Skeletal muscle satellite cell (primary cell): ENCODE measurements at regions not wholly inside any gene's neighbourhood (a gene's known extent, or its start where the extent isn't known, plus 50 kb on each side); places are given as distances from the start of the nearest gene placed in this dataset.

Experiments
- H3K27me3 ChIP-seq: 2 replicates; pipeline ENCODE4 v1.7.0; 2013; ENCODE audit warnings: low read length; ENCODE audit not compliant: control insufficient read depth, insufficient read depth
- H3K36me3 ChIP-seq: 2 replicates; pipeline ENCODE4 v1.7.0; 2013; ENCODE audit warnings: mild to moderate bottlenecking, control low read depth, low read length; ENCODE audit not compliant: insufficient read depth
- H3K4me1 ChIP-seq: 2 replicates; pipeline ENCODE4 v1.7.0; 2013; ENCODE audit warnings: low read length; ENCODE audit not compliant: control insufficient read depth, insufficient read depth
- H3K4me2 ChIP-seq: 2 replicates; pipeline ENCODE4 v1.7.0; 2013; ENCODE audit warnings: mild to moderate bottlenecking, low read length
- H3K4me3 ChIP-seq: 2 replicates; pipeline ENCODE4 v1.7.0; 2013; ENCODE audit warnings: low read length
- H3K9ac ChIP-seq: 2 replicates; pipeline ENCODE4 v1.7.0; 2013; ENCODE audit warnings: mild to moderate bottlenecking, low read depth, low read length, moderate library complexity
- H3K9me3 ChIP-seq: replicated peaks from 2 replicates; pipeline ENCODE4 v1.7.0; 2013; ENCODE audit warnings: mild to moderate bottlenecking, control low read depth, low read length

DNA sequence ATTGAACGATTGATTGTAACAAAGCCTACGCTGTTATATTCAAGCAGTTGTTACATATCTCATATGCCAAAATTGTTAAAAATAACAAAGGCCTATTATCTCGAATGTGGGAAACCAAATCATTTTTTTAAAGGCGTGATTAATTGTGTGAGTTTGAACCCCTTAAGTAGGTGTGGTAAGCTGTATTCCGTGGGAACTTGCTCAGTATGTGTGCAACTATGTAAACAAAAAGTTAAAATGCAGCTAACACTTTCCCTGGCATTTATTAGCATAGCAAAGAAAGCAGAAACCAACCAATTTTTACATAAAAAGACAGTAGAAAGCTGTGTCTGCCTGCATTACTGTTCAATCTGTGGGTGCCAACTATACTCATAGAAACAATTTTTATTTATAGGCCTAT is 166.0 kb upstream of the HAND2 start:
- no peak overlapping the region for H3K4me3 ChIP-seq
- H3K4me2 ChIP-seq = no peak overlapping the region
- no peaks in the 10 kb centered on the region for H3K27me3 ChIP-seq
- H3K9me3 ChIP-seq = no peaks in the 10 kb centered on the region
- H3K36me3 ChIP-seq = no peaks in the 10 kb centered on the region
- H3K4me1 ChIP-seq = no peaks in the 10 kb centered on the region
- no peak overlapping the region for H3K9ac ChIP-seq

DNA sequence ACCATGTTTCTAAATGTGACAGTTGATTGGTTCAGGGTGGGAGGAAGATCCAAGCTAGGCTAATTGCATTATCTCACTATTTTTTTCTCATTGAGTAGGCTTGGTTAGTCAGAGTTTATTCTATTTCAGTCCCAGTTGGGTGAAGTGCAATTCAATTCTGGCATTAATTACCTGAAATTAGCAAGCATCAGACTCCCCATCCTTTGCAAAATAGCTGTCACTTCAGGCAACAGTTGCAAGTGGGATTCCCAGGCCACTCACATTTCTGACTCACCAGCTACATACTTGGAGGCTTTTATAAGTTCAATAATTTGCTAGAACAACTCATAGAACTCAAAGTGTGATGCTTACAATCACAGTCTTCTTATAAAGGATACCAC is 155.8 kb upstream of the HAND2 start:
- Histone ChIP-seq H3K36me3 (no peaks in the 10 kb centered on the region), H3K4me3 (no peak overlapping the region), H3K9ac (no peak overlapping the region), H3K27me3 (peaks cover 5% of the 10 kb centered on the region), H3K4me1 (no peaks in the 10 kb centered on the region), H3K4me2 (no peak overlapping the region), H3K9me3 (no peaks in the 10 kb centered on the region)

DNA sequence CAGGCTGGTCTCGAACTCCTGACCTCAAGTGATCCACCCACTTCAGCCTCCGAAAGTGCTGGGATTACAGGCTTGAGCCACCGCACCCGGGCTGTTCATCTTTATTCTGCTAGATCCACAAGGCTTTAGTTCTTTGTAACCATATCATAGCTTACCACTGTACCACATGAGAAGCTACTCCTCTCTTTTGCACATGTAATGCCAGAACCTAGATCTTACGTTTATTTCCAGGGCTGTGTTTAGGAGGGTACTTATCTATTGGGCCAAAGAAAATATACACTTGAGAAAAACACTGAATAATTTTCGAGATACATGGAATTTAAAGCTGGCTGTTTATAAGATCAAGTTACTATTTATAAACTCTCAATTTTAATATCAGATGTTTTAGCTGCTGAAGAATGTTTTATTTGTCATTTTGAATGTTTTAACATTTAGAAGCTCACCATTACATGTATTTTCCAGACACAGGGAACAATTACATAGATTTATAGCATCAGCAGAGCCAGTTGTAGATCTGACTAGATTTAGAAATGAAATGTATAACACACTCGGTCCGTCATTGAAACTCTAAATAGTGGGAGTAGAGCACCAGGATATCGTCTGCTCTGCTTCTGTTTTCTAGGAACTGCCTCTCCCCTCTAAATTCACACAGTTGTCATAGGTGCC is 155.3 kb upstream of the HAND2 start:
- Histone ChIP-seq H3K36me3 (no peaks in the 10 kb centered on the region), H3K27me3 (peaks cover 5% of the 10 kb centered on the region), H3K4me2 (no peak overlapping the region), H3K9me3 (no peaks in the 10 kb centered on the region), H3K4me1 (no peaks in the 10 kb centered on the region), H3K9ac (no peak overlapping the region), H3K4me3 (no peak overlapping the region)

DNA sequence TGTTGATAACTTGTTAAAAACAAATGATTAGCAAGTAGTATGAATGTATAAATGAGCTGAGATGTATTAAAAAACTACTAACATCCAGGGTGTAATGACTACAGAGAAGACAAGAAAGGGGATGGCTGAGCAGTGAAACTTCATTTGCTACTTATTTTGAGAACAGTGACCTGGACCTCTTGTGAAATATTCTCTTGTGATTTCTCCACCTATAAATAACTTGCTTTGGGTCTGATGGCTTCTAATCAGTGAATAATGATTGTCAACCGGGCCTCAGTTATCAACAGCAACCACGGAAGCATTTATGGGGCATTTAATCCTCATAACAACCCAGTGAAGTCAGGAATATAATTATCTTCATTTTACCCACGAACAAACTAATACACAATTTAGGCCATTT is 154.2 kb upstream of the HAND2 start:
- Histone ChIP-seq H3K4me1 (no peaks in the 10 kb centered on the region), H3K27me3 (peaks cover 5% of the 10 kb centered on the region), H3K4me2 (no peak overlapping the region), H3K4me3 (no peak overlapping the region), H3K36me3 (no peaks in the 10 kb centered on the region), H3K9ac (no peak overlapping the region), H3K9me3 (no peaks in the 10 kb centered on the region)

DNA sequence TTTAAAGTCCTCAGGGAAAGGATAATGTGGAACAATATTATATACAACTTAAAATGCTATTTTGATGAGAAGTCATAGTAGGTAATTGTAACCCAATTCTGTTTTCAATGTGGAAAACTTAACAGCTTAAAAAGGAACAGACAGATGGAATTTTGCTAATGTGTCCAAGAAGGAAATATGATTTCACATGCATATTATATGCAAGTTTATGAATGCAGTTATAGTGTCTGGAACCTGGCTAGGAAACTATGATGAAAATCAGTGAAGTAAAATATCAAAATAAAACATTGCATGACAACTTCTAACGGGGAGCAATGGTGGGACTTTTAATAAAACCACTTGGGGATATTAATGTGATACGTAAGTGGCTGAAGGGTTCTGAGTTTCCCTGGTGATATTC is 152.6 kb upstream of the HAND2 start:
- H3K9me3 ChIP-seq = no peaks in the 10 kb centered on the region

DNA sequence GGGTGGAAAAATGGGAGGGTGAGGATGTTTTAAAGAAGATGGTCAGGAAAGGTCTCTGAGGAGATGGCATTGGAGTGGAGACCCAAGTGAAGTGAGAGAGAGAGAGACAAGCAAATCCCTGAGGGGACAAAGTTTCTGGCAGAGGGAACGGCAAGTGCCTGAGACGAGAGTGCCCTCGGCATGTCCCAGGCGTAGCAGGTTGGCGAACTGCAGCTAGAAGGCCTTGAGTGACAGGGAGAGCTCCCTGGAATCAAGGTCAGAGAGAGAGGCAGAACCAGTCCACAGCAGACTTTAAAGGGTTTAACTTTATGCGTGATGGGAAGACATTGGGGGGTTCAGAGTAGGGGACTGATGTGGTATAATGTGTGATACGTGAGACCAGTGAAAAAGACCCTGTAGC is 150.2 kb upstream of the HAND2 start:
- Histone ChIP-seq H3K4me3 (no peak overlapping the region), H3K9ac (no peak overlapping the region), H3K4me1 (no peaks in the 10 kb centered on the region), H3K4me2 (no peak overlapping the region), H3K27me3 (peaks cover 5% of the 10 kb centered on the region), H3K36me3 (no peaks in the 10 kb centered on the region), H3K9me3 (no peaks in the 10 kb centered on the region)

More for the DNA sequence above, 152.6 kb upstream of the HAND2 start:
- H3K4me1 ChIP-seq = no peaks in the 10 kb centered on the region
- no peaks in the 10 kb centered on the region for H3K36me3 ChIP-seq
- no peak overlapping the region for H3K9ac ChIP-seq
- peaks cover 5% of the 10 kb centered on the region for H3K27me3 ChIP-seq
- H3K4me3 ChIP-seq = no peak overlapping the region
- H3K4me2 ChIP-seq = no peak overlapping the region

DNA sequence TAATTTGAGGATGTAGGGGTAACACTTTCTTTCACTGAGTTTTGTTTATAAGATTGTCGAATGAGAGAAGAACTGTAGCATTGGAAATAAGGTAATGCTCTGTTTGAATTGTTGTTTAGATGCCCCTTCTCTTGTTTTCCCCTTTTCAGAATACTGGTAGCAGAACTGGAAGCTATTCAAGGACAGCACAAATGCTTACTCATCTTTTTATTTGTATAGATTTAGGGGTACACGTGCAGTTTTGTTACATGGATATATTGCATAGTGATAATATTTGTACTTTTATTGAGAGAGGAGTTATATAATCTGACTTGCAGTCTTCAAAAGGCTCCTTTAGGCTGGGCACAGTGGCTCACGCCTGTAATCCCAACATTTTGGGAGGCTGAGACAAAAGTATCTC is 145.4 kb upstream of the HAND2 start:
- Histone ChIP-seq H3K36me3 (no peaks in the 10 kb centered on the region), H3K4me1 (no peaks in the 10 kb centered on the region), H3K9me3 (no peaks in the 10 kb centered on the region), H3K9ac (no peak overlapping the region), H3K4me2 (no peak overlapping the region), H3K4me3 (no peak overlapping the region), H3K27me3 (no peaks in the 10 kb centered on the region)

DNA sequence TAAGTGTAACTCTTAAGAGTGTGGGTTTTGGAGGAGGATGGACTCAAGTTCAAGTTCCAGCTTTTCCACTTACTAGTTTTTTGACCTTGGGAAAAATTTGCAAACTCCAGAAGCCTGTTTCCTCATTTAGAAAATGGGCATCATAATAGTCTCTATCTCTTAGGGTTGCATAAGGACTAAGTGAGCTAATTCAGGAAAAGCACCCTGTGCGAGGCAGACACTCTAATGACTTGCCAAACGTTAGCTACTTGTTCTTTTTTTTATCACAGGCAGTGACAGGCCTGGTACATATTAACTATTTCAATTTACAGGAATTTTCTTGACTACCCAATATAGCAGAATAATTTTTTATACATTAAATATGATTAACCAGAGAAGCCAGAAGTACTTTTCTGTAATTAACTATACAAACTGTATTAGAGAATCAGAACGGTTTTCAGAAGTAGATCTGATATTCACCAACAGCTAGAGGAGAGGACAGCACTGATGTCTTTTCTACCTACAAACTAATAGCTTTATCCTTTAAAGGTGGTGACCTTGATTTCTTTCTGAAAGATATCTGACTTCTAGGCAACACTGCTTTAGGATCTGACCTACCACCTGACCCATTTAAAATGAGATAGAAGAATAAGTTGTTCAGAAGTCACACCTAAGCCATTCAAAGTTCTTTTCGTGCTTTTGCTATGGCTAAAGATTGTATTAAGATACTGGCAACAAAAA is 139.6 kb upstream of the HAND2 start:
- H3K36me3 ChIP-seq = no peaks in the 10 kb centered on the region
- H3K9ac ChIP-seq = no peak overlapping the region
- no peaks in the 10 kb centered on the region for H3K4me1 ChIP-seq
- H3K27me3 ChIP-seq = no peaks in the 10 kb centered on the region
- no peak overlapping the region for H3K4me2 ChIP-seq
- no peak overlapping the region for H3K4me3 ChIP-seq
- no peaks in the 10 kb centered on the region for H3K9me3 ChIP-seq

DNA sequence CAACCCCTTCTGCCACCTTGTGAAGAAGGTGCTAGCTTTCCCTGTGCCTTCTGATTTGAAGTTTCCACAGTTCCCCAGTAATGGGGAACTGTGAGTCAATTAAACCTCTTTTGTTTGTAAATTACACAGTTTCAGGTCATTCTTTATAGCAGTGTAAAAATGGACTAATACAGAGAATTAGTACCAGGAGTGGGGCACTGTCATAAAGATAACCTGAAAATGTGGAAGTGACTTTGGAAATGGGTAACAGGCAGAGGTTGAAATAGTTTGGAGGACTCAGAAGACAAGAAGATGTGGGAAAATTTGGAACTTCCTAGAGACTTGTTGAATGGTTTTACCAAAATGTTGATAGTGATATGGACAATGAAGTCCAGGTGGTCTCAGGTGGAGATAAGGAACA is 131.0 kb upstream of the HAND2 start:
- H3K27me3 ChIP-seq = no peaks in the 10 kb centered on the region
- H3K4me2 ChIP-seq = no peak overlapping the region
- no peak overlapping the region for H3K9ac ChIP-seq
- H3K36me3 ChIP-seq = no peaks in the 10 kb centered on the region
- no peaks in the 10 kb centered on the region for H3K4me1 ChIP-seq
- H3K4me3 ChIP-seq = no peak overlapping the region
- H3K9me3 ChIP-seq = no peaks in the 10 kb centered on the region

DNA sequence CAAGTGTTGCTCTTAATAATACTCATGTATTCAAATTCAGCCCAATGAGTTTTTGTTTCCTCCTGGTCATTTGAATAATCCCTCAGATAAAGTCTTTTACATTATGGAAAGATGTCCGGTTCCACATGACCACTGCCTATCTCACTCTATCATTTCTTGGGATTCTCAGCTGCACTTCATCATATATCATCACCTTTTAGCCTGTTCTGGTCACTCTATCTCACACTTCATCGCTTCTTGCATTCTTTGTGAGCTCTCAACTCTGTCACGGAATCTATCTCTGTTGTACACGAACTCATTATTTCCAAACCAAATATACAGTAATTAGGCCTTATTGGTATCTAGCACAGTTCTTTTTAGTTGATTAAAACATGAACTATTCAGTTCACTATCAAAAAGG is 126.9 kb upstream of the HAND2 start:
- Histone ChIP-seq H3K27me3 (no peaks in the 10 kb centered on the region), H3K4me3 (no peak overlapping the region), H3K9me3 (no peaks in the 10 kb centered on the region), H3K4me2 (no peak overlapping the region), H3K4me1 (no peaks in the 10 kb centered on the region), H3K9ac (no peak overlapping the region), H3K36me3 (no peaks in the 10 kb centered on the region)

DNA sequence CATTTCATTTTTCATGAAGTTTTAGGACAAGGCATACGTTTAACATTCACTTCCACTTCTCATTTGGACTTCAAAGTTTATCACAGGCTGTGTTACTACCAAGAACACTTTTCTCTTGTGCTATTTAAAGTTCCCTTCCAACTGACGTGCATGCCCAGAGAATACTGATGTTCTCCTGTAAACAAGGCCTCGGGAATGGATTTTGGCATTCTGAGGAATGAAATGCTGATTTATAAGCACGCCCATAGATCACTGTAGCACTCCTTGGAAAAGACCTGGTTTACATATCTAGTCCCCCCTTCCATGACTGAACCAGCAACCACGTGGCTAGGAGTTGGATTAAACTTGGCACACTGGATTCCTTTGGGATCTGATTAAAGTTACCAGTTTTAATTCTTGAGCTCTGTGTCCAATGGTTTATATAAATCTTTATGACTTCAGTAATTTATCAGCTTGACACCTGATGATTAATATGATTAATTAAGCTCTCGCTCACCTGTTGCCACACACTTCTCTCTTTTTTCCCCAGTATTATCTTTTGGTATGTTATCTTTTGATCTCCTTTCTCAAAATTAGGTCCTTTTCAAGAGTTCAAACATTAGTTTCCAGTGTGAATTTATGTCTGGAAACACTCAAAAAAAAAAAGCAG is 122.4 kb upstream of the HAND2 start:
- Histone ChIP-seq H3K4me2 (no peak overlapping the region), H3K4me3 (no peak overlapping the region), H3K9ac (no peak overlapping the region), H3K27me3 (no peaks in the 10 kb centered on the region), H3K9me3 (no peaks in the 10 kb centered on the region), H3K36me3 (no peaks in the 10 kb centered on the region), H3K4me1 (no peaks in the 10 kb centered on the region)
